ENCODE measurements at regions not wholly inside any gene's neighbourhood (a gene's known extent, or its start where the extent isn't known, plus 50 kb on each side); places are given as distances from the start of the nearest gene placed in this dataset.

DNA sequence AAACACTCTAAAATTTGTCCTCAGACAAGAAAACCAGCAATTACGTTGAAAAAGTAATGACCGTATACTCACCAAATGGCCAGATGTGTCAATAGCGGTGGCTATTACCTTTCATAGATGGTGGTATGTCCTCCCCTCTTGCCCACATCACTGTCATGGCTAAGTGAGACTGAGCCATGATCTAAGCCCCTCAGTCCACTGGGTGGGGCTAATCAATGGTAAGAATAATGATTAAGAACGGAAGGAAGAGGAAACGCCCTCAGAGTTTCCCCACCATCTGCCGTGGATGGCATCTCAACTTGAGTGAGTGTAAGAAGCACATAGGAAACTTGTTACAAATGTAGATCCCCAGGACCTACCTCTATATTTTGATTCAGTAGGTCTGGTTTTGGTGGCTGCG is 65.8 kb upstream of the EFEMP1 start:
- WGBS = 95% methylated on average over 7 of the region's 7 CpGs
- no peaks in the 10 kb centered on the region for H3K9me3 ChIP-seq
- no peaks in the 10 kb centered on the region for H3K27me3 ChIP-seq
- no peak overlapping the region for H3K27ac ChIP-seq (replicated peaks in 1 of 4)
- H3K36me3 ChIP-seq = no peaks in the 10 kb centered on the region
- DNase-seq (ENCODE audit: extremely low spot score) = no peak
- intact Hi-C loops (cut with DNase I) = no loop called here
- TF ChIP-seq EP300 (IDR thresholded peaks at IDR 0.05) (no peak), POLR2AphosphoS5 (IDR thresholded peaks at IDR 0.05) (no peak), POLR2A (IDR thresholded peaks at IDR 0.05; ENCODE audit: low read depth) (no peak), CTCF (IDR thresholded peaks at IDR 0.05) (no peak)
- H3K4me3 ChIP-seq = no peak overlapping the region
- peaks cover 0 to 7% (median 3%) of the 10 kb centered on the region in 4 donors for H3K4me1 ChIP-seq

DNA sequence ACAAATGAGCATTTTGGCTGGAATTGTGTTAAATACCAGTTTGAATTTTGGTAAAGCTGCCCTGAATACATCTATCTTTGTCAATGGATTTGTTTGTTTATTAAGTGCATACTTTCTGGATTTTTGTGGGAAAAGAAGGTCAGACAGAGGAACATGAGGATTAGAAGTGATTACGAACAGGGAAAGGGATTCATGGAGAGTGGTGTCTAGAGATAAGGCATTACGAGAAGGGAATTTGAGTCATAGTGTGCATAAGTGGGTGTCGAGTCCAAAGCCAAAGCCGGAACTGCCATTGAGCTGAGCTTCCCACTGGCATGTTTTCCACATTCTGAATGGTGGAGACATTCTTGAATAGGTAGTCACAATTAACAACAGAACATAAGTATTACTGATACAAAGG is 68.9 kb upstream of the EFEMP1 start:
- intact Hi-C loops (cut with DNase I) = no loop called here
- no peak overlapping the region for H3K27ac ChIP-seq (replicated peaks in 1 of 4)
- no peaks in the 10 kb centered on the region for H3K27me3 ChIP-seq
- 32% methylated on average over 4 of the region's 4 CpGs for WGBS
- H3K36me3 ChIP-seq = no peaks in the 10 kb centered on the region
- no peak for DNase-seq (ENCODE audit: extremely low spot score)
- TF ChIP-seq POLR2AphosphoS5 (IDR thresholded peaks at IDR 0.05) (peak in 1 of 2 donors; percentile 31), POLR2A (IDR thresholded peaks at IDR 0.05; ENCODE audit: low read depth) (no peak)
- H3K9me3 ChIP-seq = no peaks in the 10 kb centered on the region
- H3K4me3 ChIP-seq = no peak overlapping the region
- H3K4me1 ChIP-seq = peaks cover 0 to 7% (median 3%) of the 10 kb centered on the region in 4 donors

- Histone ChIP-seq H3K27ac (replicated peaks in 1 of 4) (no peak overlapping the region), H3K4me3 (no peak overlapping the region), H3K27me3 (no peaks in the 10 kb centered on the region), H3K9me3 (no peaks in the 10 kb centered on the region), H3K4me1 (peaks cover 0 to 7% (median 3%) of the 10 kb centered on the region in 4 donors), H3K36me3 (no peaks in the 10 kb centered on the region)
- no peak for DNase-seq (ENCODE audit: extremely low spot score)
- TF ChIP-seq EP300 (IDR thresholded peaks at IDR 0.05) (no peak), POLR2AphosphoS5 (IDR thresholded peaks at IDR 0.05) (no peak), POLR2A (IDR thresholded peaks at IDR 0.05; ENCODE audit: low read depth) (no peak), CTCF (IDR thresholded peaks at IDR 0.05) (no peak)
- WGBS = 92% methylated on average over 4 of the region's 4 CpGs
- intact Hi-C loops (cut with DNase I) = no loop called here
Measured at GRCh38 chr2:55993685-55994084, 70.1 kb upstream of the EFEMP1 start.

GRCh38 chr2:55995211-55995610 is 71.6 kb upstream of the EFEMP1 start:
- no peaks in the 10 kb centered on the region for H3K36me3 ChIP-seq
- intact Hi-C loops (cut with DNase I) = no loop called here
- H3K4me1 ChIP-seq = peaks cover 0 to 7% (median 3%) of the 10 kb centered on the region in 4 donors
- DNase-seq (ENCODE audit: extremely low spot score) = no peak
- H3K27me3 ChIP-seq = no peaks in the 10 kb centered on the region
- no peak for TF ChIP-seq POLR2A (IDR thresholded peaks at IDR 0.05; ENCODE audit: low read depth)
- no peak for TF ChIP-seq EP300 (IDR thresholded peaks at IDR 0.05)
- TF ChIP-seq POLR2AphosphoS5 (IDR thresholded peaks at IDR 0.05) = no peak
- no peak for TF ChIP-seq CTCF (IDR thresholded peaks at IDR 0.05)
- H3K27ac ChIP-seq (replicated peaks in 1 of 4) = no peak overlapping the region
- no peaks in the 10 kb centered on the region for H3K9me3 ChIP-seq
- 57% methylated on average over 1 of the region's 1 CpG for WGBS
- no peak overlapping the region for H3K4me3 ChIP-seq

GRCh38 chr2:55995902-55996301 is 72.3 kb upstream of the EFEMP1 start:
- H3K4me3 ChIP-seq = no peak overlapping the region
- intact Hi-C loops (cut with DNase I) = no loop called here
- WGBS = 95% methylated on average over 2 of the region's 2 CpGs

GRCh38 chr2:55999231-55999630 is 75.6 kb upstream of the EFEMP1 start:
- Histone ChIP-seq H3K4me1 (no peaks in the 10 kb centered on the region), H3K36me3 (no peaks in the 10 kb centered on the region), H3K4me3 (no peak overlapping the region), H3K9me3 (no peaks in the 10 kb centered on the region), H3K27ac (replicated peaks in 1 of 4) (no peak overlapping the region), H3K27me3 (no peaks in the 10 kb centered on the region)
- TF ChIP-seq POLR2A (IDR thresholded peaks at IDR 0.05; ENCODE audit: low read depth) (no peak), EP300 (IDR thresholded peaks at IDR 0.05) (no peak)
- intact Hi-C loops (cut with DNase I) = no loop called here
- DNase-seq (ENCODE audit: extremely low spot score) = no peak

More at GRCh38 chr2:55995902-55996301, 72.3 kb upstream of the EFEMP1 start:
- no peaks in the 10 kb centered on the region for H3K9me3 ChIP-seq
- H3K27ac ChIP-seq (replicated peaks in 1 of 4) = no peak overlapping the region
- DNase-seq (ENCODE audit: extremely low spot score) = no peak
- no peaks in the 10 kb centered on the region for H3K36me3 ChIP-seq
- no peak for TF ChIP-seq EP300 (IDR thresholded peaks at IDR 0.05)
- no peaks in the 10 kb centered on the region for H3K27me3 ChIP-seq
- H3K4me1 ChIP-seq = peaks cover 0 to 7% (median 3%) of the 10 kb centered on the region in 4 donors
